ENCODE measurements at regions not wholly inside any gene's neighbourhood (a gene's known extent, or its start where the extent isn't known, plus 50 kb on each side); places are given as distances from the start of the nearest gene placed in this dataset.

DNA sequence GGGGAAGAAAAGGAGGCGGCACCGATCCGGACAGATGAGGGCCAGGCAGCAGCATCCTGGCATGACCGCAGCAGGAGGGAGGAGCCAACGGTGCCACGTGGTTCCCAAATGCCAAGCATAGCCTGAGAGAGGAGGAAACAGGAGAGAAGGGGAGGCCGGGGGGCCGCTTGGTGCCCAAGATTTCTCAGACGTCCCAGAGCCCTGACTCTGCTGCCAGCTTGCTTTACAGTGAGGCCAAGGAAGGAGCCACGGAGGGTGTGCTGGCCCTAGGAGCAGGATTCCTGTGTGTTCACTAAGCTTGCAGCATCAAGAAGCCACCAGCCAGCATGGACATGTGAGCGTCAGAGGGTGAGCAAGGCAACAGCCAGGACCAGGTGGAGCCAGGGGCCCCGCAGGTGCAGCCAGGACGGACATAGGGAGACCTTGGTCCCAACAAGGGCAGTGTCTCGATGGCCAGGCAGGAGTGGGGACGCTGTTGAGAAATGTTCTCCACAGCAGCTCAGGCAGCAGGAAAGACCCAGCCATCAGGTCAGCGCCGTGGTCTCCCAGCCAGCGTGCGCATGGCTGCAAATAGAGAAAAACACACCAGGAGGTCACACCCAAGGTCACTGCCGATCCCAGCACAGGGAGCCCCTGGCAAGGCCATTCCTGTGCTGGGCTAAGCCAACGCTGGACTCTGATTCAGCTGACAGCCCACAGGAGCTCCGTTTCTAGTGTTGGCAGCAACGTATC lies 143.7 kb downstream of the DLL1 start:
- TF ChIP-seq YY1 (IDR thresholded peaks at IDR 0.05; ENCODE audit: low read depth, low read length) (no peak), POLR2A (IDR thresholded peaks at IDR 0.05; ENCODE audit: control extremely low read depth in 1 of 2, low read depth in 2 of 2, low read length in 2 of 2) (no peak), RXRA (IDR thresholded peaks at IDR 0.05; ENCODE audit: insufficient read depth, low read depth, low read length) (no peak), EP300 (IDR thresholded peaks at IDR 0.05; ENCODE audit: borderline replicate concordance in 1 of 2, low read depth in 2 of 2, low read length in 2 of 2) (no peak), BRCA1 (IDR thresholded peaks at IDR 0.05; ENCODE audit: low read depth, low read length) (no peak), EZH2 (IDR thresholded peaks at IDR 0.05; ENCODE audit: low read depth, low read length, severe bottlenecking) (no peak), GABPA (IDR thresholded peaks at IDR 0.05; ENCODE audit: borderline replicate concordance, insufficient read depth, low read length) (no peak), JUN (IDR thresholded peaks at IDR 0.05; ENCODE audit: low read depth, low read length) (no peak)
- TF ChIP-seq, protein P1, sequence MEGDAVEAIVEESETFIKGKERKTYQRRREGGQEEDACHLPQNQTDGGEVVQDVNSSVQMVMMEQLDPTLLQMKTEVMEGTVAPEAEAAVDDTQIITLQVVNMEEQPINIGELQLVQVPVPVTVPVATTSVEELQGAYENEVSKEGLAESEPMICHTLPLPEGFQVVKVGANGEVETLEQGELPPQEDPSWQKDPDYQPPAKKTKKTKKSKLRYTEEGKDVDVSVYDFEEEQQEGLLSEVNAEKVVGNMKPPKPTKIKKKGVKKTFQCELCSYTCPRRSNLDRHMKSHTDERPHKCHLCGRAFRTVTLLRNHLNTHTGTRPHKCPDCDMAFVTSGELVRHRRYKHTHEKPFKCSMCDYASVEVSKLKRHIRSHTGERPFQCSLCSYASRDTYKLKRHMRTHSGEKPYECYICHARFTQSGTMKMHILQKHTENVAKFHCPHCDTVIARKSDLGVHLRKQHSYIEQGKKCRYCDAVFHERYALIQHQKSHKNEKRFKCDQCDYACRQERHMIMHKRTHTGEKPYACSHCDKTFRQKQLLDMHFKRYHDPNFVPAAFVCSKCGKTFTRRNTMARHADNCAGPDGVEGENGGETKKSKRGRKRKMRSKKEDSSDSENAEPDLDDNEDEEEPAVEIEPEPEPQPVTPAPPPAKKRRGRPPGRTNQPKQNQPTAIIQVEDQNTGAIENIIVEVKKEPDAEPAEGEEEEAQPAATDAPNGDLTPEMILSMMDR (IDR thresholded peaks at IDR 0.05; ENCODE audit: control extremely low read depth in 1 of 3, insufficient read depth in 1 of 3, low read depth in 1 of 3, low read length in 3 of 3) = no peak
- TF ChIP-seq, protein P2, sequence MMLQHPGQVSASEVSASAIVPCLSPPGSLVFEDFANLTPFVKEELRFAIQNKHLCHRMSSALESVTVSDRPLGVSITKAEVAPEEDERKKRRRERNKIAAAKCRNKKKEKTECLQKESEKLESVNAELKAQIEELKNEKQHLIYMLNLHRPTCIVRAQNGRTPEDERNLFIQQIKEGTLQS (IDR thresholded peaks at IDR 0.05; ENCODE audit: insufficient read depth, low read depth, low read length) = no peak

All from H1 (cell line).